Caco-2 (cell line): ENCODE measurements at regions not wholly inside any gene's neighbourhood (a gene's known extent, or its start where the extent isn't known, plus 50 kb on each side); places are given as distances from the start of the nearest gene placed in this dataset.

Source experiments
- BruUV-seq: library from RNA; stranded (reverse); fragments of 400-500 nt; replicated peaks from 2 replicates; lab custom pipeline; 2021; lab: Mats Ljungman, UMichigan
- CTCF ChIA-PET: fragments of 300-600 bp; sonication (Branson Sonifier 250); formaldehyde crosslinking; loops from one replicate; lab custom pipeline; 2022; ENCODE audit warnings: antibody characterized with exemption; lab: Charles Lee
- POLR2A ChIA-PET: fragments of 300-600 bp; sonication (Branson Sonifier 250); formaldehyde crosslinking; loops from one replicate; lab custom pipeline; 2022; ENCODE audit warnings: antibody characterized with exemption; lab: Charles Lee
- DNase-seq, 2 experiments: peaks; one replicate each; pipeline versions ENCODE4 v3.0.0 to v3.0.0-alpha.2; 2020 to 2022
- H3K27me3 ChIP-seq: replicated peaks from 2 replicates; pipeline ENCODE4 v1.6.0; 2011; ENCODE audit warnings: low read length; ENCODE audit not compliant: control insufficient read depth, insufficient read depth
- H3K36me3 ChIP-seq: 2 replicates; pipeline ENCODE4 v1.5.1; 2011; ENCODE audit warnings: low read length; ENCODE audit not compliant: control insufficient read depth, insufficient read depth
- H3K4me1 ChIP-seq: fragments of 250-450 bp; sonication (Bioruptor Pico); 2 replicates; pipeline ENCODE4 v1.5.1; 2020; ENCODE audit warnings: mild to moderate bottlenecking
- H3K4me3 ChIP-seq: 2 replicates; pipeline ENCODE4 v1.5.1; 2011; ENCODE audit warnings: low read depth, mild to moderate bottlenecking, control low read depth, low read length
- H3K9me3 ChIP-seq: fragments of 250-450 bp; sonication (Bioruptor Pico); 2 replicates; pipeline ENCODE4 v1.5.1; 2020; ENCODE audit warnings: mild to moderate bottlenecking, moderate library complexity
- H3K27ac Mint-ChIP-seq: one replicate; pipeline ENCODE4 v1.8.0; 2022; ENCODE audit warnings: mixed read lengths; ENCODE audit not compliant: unreplicated experiment
- H3K27me3 Mint-ChIP-seq: one replicate; pipeline ENCODE4 v1.8.0; 2022; ENCODE audit warnings: mixed read lengths; ENCODE audit not compliant: insufficient read depth, unreplicated experiment
- H3K36me3 Mint-ChIP-seq: one replicate; pipeline ENCODE4 v1.8.0; 2022; ENCODE audit warnings: mild to moderate bottlenecking, mixed read lengths; ENCODE audit not compliant: insufficient read depth, unreplicated experiment
- H3K4me1 Mint-ChIP-seq: one replicate; pipeline ENCODE4 v1.8.0; 2022; ENCODE audit warnings: low read depth, mixed read lengths; ENCODE audit not compliant: unreplicated experiment
- H3K4me3 Mint-ChIP-seq: one replicate; pipeline ENCODE4 v1.8.0; 2022; ENCODE audit warnings: mild to moderate bottlenecking, moderate library complexity, mixed read lengths; ENCODE audit not compliant: unreplicated experiment
- H3K9me3 Mint-ChIP-seq: one replicate; pipeline ENCODE4 v1.8.0; 2022; ENCODE audit warnings: mixed read lengths; ENCODE audit not compliant: unreplicated experiment
- intact Hi-C: fragments of 100-400 bp; cut with micrococcal nuclease; formaldehyde crosslinking; loops from one replicate; pipeline ENCODE4 v1.10.0; 2022; ENCODE audit not compliant: unreplicated experiment
- TF ChIP-seq, protein P1 (sequence below), 2 experiments: fragments of 200-600 bp in 1 of 2; IDR thresholded peaks; 1 replicate in 1 of 2; 2 replicates in 1 of 2; pipeline versions ENCODE4 v1.5.1 to v1.8.0; 2011 to 2022; ENCODE audit warnings: antibody characterized with exemption in 1 of 2, control low read depth in 1 of 2, inconsistent platforms in 1 of 2, low read depth in 1 of 2, low read length in 1 of 2, mild to moderate bottlenecking in 1 of 2, moderate library complexity in 1 of 2; ENCODE audit not compliant: insufficient read depth in 1 of 2, severe bottlenecking in 1 of 2, unreplicated experiment in 1 of 2

DNA sequence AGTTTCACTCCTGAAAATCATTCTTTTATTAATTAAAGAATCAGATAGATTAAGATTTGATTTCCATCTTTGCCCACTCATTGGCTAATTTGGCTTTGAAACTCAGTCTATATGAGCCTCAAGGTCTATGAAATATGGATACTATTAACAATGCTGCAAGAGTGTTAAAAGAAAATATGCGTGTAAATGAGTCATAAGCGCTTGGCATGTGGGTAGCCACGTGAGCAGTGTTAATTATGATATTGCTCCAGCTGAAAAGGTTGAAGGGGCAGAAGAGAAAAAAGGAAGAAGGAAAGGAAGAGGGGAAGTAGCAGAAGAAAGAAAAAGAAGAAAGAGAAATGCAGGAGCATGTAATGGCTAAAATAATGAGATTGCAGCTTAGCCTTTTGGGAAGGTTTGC is 151.4 kb downstream of the CHRM3 start:
- TF ChIP-seq, protein P1, sequence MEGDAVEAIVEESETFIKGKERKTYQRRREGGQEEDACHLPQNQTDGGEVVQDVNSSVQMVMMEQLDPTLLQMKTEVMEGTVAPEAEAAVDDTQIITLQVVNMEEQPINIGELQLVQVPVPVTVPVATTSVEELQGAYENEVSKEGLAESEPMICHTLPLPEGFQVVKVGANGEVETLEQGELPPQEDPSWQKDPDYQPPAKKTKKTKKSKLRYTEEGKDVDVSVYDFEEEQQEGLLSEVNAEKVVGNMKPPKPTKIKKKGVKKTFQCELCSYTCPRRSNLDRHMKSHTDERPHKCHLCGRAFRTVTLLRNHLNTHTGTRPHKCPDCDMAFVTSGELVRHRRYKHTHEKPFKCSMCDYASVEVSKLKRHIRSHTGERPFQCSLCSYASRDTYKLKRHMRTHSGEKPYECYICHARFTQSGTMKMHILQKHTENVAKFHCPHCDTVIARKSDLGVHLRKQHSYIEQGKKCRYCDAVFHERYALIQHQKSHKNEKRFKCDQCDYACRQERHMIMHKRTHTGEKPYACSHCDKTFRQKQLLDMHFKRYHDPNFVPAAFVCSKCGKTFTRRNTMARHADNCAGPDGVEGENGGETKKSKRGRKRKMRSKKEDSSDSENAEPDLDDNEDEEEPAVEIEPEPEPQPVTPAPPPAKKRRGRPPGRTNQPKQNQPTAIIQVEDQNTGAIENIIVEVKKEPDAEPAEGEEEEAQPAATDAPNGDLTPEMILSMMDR (IDR thresholded peaks at IDR 0.05; ENCODE audit: insufficient read depth in 1 of 2, low read depth in 1 of 2, low read length in 1 of 2, severe bottlenecking in 1 of 2, unreplicated experiment in 1 of 2), result no peak
- ChIA-PET POLR2A (no interaction called here), CTCF (no interaction called here)
- Histone ChIP-seq H3K4me3 (no peak overlapping the region), H3K27me3 (no peaks in the 10 kb centered on the region), H3K36me3 (no peaks in the 10 kb centered on the region), H3K9me3 (no peaks in the 10 kb centered on the region), H3K4me1 (no peaks in the 10 kb centered on the region)
- Mint-ChIP-seq H3K36me3 (no peaks in the 10 kb centered on the region), H3K4me1 (no peaks in the 10 kb centered on the region), H3K4me3 (no peak overlapping the region), H3K27me3 (no peaks in the 10 kb centered on the region), H3K9me3 (no peaks in the 10 kb centered on the region), H3K27ac (no peak overlapping the region)
- BruUV-seq, result no TSS peak
- no peak for DNase-seq
- intact Hi-C loops, result no loop called here

DNA sequence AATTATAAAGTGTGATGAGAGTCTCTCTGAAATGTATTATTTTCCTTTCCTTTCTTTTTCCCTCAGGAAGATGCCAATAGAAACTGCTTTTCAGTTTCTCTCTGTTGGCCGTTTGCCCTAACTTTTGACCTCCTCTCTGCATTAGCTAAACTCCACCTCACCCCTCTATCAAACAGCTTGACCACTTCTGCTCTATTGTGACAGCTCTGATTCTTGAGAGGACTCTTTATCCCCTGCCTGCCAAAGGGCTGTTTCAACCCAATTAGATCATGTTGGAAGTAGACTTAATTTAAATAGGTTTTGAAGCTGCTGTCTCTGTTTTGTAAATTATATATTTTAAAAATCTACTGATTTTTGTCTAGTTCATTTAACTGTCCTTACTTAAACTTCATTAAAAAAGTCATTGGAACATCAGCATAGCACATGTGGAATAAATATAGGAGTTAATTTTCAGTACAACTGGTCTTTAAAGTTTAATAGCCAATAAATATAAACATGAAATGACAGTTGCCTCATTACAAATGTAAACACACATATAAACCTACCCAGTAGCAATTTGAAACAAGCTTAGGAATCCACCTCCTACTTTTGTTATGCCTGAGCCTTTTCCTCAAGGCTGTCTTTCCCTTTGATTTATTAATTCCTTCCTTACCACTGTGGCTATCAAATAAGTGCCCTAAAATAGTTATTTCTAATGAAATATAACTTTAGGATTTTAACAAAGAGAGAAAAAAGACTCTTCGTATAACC is 152.0 kb downstream of the CHRM3 start:
- Mint-ChIP-seq H3K4me3 (no peak overlapping the region), H3K36me3 (no peaks in the 10 kb centered on the region)
- BruUV-seq, result no TSS peak

DNA sequence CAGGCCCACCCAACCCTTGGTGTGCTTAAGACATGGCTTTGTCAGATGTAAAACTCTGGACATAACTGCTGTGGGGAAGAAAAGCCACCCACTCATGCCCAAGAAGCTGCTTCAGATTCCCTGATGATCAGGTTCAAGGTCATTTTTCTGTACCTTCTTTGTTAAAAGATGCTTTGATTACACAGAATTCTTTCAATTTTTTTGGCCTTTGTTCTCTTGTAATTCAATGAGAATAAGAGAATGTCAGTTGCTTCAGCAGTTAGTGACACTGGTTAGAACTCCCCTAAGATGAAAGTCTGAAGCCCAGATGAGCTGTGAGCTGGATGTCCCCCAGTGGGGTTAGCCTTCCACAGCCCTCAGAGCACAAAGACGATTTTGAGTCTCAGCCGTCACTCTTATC is 152.7 kb downstream of the CHRM3 start:
- ChIA-PET CTCF (no interaction called here), POLR2A (no interaction called here)
- Mint-ChIP-seq H3K27ac (no peak overlapping the region), H3K4me1 (no peaks in the 10 kb centered on the region), H3K36me3 (no peaks in the 10 kb centered on the region), H3K9me3 (no peaks in the 10 kb centered on the region), H3K27me3 (no peaks in the 10 kb centered on the region), H3K4me3 (no peak overlapping the region)
- TF ChIP-seq, protein P1 (IDR thresholded peaks at IDR 0.05; ENCODE audit: insufficient read depth in 1 of 2, low read depth in 1 of 2, low read length in 1 of 2, severe bottlenecking in 1 of 2, unreplicated experiment in 1 of 2), result no peak
- DNase-seq, result no peak
- BruUV-seq, result no TSS peak
- H3K9me3 ChIP-seq, result no peaks in the 10 kb centered on the region
- H3K36me3 ChIP-seq, result no peaks in the 10 kb centered on the region
- no peaks in the 10 kb centered on the region for H3K4me1 ChIP-seq
- H3K4me3 ChIP-seq, result no peak overlapping the region
- no peaks in the 10 kb centered on the region for H3K27me3 ChIP-seq
- intact Hi-C loops, result no loop called here

More for the DNA sequence above, 152.0 kb downstream of the CHRM3 start:
- ChIA-PET POLR2A (no interaction called here), CTCF (no interaction called here)
- Histone ChIP-seq H3K27me3 (no peaks in the 10 kb centered on the region), H3K4me1 (no peaks in the 10 kb centered on the region), H3K9me3 (no peaks in the 10 kb centered on the region), H3K4me3 (no peak overlapping the region), H3K36me3 (no peaks in the 10 kb centered on the region)
- TF ChIP-seq, protein P1 (IDR thresholded peaks at IDR 0.05; ENCODE audit: insufficient read depth in 1 of 2, low read depth in 1 of 2, low read length in 1 of 2, severe bottlenecking in 1 of 2, unreplicated experiment in 1 of 2), result no peak
- no peaks in the 10 kb centered on the region for H3K4me1 Mint-ChIP-seq
- no peaks in the 10 kb centered on the region for H3K27me3 Mint-ChIP-seq
- intact Hi-C loops, result no loop called here
- DNase-seq, result no peak
- H3K9me3 Mint-ChIP-seq, result no peaks in the 10 kb centered on the region
- no peak overlapping the region for H3K27ac Mint-ChIP-seq
